HG02970 (cell line): ENCODE measurements at regions not wholly inside any gene's neighbourhood (a gene's known extent, or its start where the extent isn't known, plus 50 kb on each side); places are given as distances from the start of the nearest gene placed in this dataset.
"Not testable (repeated sequence)": the region's sequence is repeated elsewhere in the genome, so short reads cannot be mapped to it uniquely, and the experiment has no call there.

Source experiments
- ATAC-seq: cut with Tn5 transposase; IDR thresholded peaks from one replicate; pipeline ENCODE4 v1.9.1; 2021; ENCODE audit warnings: mild to moderate bottlenecking, moderate library complexity, moderate number of reproducible peaks; ENCODE audit not compliant: unreplicated experiment, low FRiP score

GRCh38 chr18:78232196-78232595, 747.4 kb upstream of the SALL3 start:
- no peak for ATAC-seq

- no peak for ATAC-seq
Measured at GRCh38 chr18:78237864-78238263, 741.8 kb upstream of the SALL3 start.

DNA sequence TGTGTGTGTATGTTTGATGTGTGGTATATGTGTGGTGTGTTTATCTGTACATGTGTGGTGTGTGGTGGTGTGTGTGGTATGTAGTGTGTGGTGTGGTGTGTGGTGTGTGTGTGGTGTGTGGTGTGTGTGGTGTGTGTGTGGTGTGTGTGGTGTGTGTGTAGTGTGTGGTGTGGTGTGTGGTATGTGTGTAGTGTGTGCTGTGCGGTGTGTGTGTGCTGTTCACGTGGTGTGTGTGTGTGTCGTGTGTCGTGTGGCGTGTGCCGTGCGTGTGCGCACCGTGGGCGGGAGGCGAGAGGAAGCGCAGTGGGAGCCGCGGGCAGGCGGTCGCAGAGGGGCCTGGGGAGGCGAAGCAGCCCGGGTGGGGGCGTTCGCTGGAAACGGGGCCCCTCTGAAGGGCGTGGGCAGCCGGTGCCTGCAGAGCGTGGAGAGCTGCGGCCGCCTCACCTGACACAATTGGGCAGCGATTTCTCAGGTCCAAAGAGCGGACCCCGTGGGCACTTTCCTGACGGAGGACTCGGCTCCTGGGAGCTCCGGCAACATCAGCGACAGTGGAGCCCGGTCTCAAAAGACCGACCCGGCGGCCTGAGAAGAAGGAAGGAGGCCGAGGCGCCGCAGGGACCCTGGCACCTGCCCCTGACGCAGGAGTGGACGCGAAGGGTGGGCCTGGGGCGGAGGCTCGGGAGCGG, 741.1 kb upstream of the SALL3 start:
- ATAC-seq = no peak

GRCh38 chr18:78239090-78239457, 740.5 kb upstream of the SALL3 start:
- no peak for ATAC-seq

DNA sequence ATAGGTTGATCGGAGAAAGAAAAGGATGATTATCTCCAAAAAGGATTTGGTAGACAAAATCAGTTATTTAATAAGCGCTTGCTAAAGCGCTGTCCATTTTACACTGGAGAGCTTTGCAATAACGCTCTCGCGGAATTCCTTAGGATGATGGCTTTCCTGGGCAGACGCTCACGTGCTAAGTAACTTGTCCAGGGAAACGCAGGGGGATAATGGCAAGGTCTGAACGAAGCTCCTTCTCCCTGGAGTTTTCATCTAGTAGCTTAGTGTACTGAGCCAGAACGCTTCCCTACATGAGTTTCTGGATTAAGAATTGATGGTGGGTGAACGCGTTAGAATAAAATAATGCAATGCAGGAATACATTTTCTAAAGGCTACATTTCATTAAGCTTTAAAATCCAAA, 739.5 kb upstream of the SALL3 start:
- ATAC-seq = no peak

GRCh38 chr18:78240627-78241252, 738.9 kb upstream of the SALL3 start:
- ATAC-seq = no peak

GRCh38 chr18:78241535-78242253, 737.9 kb upstream of the SALL3 start:
- ATAC-seq = no peak

- no peak for ATAC-seq
Measured at GRCh38 chr18:78242254-78242643, 737.4 kb upstream of the SALL3 start.

DNA sequence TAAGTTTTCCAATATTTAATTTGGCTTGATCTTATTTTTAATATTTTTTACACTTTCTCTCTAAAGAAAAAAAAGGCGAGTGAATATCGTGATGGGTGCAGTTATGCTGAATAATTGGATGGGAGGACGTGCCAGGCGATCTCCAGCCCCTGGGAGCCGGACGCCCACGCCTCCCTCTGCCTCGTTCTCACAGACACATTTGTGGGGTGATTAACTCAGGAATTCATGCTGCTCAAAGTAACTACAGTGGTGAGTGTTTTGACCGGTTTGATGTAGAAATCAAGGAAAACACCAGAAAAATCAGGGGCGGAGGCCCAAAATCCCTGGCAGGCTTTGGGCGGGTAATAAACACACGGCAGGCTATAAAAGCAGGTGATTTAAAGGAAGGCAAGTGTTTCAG, 736.8 kb upstream of the SALL3 start:
- no peak for ATAC-seq

DNA sequence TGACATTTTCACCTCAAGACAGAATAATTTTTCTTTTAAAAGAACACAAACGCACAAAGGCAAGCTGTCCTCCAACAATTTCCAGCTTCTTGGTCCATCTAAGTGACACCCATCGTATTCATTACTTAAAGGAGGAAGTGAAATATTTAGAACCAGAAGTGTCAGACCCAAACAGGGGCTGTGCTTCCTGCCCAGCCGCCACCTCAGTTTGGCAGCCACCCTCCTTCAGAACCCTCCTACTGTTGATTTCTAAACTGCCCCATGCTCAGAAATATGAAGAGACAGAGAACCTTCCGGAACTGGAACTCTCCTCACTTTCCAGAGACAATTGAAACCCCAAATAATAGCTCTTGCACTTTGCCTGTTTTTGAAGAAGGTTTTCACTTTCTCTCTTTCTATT, 734.8 kb upstream of the SALL3 start:
- ATAC-seq = no peak

- no peak for ATAC-seq
Measured at GRCh38 chr18:78245451-78245850, 734.2 kb upstream of the SALL3 start.

DNA sequence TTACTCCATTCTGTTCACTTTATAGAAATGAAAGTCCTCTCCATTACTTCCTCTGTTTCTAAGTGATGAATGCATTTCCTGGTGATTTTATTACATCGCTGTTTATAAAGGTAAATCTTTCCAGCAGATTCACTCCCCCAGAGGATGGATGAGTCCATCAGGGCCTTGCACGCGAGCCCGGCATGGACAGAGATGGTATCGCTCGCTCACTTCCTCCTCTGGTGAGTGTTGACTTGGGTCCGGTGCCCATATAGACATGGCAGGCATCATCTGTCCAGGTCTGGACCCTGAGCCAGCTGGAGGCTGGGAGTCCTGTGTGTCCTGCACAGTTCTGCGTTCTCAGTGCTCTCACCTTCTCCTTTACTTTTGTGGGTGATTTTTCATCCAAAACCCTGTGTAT, 733.6 kb upstream of the SALL3 start:
- no peak for ATAC-seq

DNA sequence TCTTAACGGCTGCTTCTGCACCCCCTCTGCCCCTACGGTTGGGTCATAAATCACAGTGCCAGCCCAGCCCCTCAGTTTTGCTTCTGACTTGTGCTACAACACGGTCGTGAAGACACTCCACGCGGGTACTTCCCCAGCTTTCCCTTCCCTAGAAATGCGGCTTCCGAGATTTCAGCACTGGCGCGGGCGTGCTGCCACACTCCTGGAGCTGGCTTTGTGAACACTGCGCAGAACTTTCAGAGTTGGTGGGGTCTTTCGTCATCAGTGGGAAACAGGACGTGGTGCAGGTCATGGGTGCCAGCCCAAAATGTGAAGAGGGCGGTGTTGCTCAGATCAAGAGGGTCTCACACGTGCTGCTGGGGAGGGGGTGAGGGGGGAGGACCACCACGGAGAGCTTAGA, 733.0 kb upstream of the SALL3 start:
- ATAC-seq = no peak

DNA sequence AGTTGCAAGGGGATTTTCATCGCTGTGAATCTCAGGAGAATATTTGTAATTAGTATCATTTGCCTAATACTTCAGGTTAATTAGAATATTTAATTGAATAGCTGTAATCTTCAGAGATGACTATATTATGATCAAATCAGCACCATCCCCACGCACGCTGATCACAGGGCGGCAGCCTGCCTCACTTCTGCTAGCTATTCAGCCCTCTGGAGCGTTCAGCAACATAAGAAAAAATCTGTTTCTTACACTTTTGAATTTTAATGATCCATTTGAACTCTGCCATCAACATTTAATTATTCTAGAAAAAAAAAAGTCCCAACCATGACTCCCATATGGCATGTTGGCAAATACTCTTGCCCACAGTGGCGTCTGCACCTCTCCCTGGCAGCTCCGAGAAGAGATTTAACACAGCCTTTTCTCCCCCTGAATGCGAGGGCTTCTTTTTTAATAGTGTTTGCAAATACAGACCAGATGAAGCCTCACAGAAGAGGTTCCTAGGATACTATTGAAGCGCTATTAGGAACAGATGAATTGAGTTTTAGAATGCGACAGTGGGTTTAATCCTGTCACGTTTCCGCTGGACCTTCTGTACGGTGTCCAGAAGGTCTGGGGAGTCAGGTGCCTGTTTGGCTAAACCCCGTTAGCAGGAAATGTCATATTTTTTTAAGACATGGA, 731.9 kb upstream of the SALL3 start:
- no peak for ATAC-seq

- ATAC-seq = no peak
Measured at GRCh38 chr18:78255013-78255412, 724.6 kb upstream of the SALL3 start.

DNA sequence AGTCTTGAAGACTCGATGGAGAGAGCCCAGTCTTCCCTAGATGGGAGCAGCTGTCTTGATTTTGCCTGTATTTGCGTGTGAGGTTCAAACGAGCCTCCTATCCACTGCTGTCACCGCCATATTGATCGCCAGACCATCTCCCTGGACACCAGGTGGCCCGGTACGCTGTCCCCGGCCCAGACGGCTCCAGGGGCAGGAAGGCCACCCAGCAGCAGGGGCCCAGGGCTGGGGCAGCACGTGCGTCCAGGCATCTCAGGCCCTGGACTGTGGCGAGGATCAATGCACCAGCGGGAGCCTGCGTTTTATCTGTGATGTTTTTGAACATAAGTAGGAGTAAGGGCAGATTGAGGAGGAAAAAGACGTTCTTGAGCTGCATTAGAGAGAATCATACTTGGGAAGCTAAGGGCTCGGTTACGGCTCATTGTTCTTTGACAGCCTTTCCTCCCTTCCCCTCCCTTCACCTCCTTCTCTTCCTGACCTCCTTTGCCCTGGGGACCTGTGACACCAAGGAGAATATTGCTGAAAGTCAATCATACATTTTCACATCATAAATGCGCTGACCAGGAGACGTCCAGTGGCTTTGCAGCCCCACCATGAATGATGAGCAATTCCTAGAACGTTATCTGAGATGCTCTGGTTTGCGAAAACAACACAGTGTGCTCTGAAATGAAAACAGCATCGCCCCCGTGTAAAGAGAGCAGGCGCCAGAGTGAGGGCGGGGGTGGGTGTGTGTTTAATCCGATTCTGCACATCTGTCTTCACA, 711.2 kb upstream of the SALL3 start:
- no peak for ATAC-seq

DNA sequence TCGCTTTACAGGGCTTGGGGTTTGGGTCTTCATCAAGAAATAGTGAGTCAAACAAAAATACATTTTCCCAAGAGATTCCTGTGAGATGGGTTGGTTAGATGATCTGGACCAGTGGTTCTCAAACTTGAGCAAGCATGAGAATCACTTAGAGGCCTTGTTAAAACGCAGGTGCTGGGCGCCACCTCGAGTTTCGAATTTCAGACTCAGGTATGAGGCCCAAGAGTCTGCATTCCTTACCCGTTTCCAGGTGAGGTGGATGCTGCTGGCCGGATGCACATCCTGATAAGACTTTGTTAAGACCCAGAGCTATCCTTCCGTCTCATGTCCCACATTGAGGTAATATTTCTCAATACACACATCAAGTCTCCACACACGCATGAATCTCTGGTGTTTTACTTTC, 707.8 kb upstream of the SALL3 start:
- ATAC-seq = no peak

GRCh38 chr18:78273876-78274275, 705.7 kb upstream of the SALL3 start:
- no peak for ATAC-seq

- ATAC-seq = not testable (repeated sequence)
Measured at GRCh38 chr18:78283425-78283824, 696.2 kb upstream of the SALL3 start.

GRCh38 chr18:78292618-78293380, 686.8 kb upstream of the SALL3 start:
- no peak for ATAC-seq
